ENCODE measurements at regions not wholly inside any gene's neighbourhood (a gene's known extent, or its start where the extent isn't known, plus 50 kb on each side); places are given as distances from the start of the nearest gene placed in this dataset.
"Not testable (repeated sequence)": the region's sequence is repeated elsewhere in the genome, so short reads cannot be mapped to it uniquely, and the experiment has no call there.

DNA sequence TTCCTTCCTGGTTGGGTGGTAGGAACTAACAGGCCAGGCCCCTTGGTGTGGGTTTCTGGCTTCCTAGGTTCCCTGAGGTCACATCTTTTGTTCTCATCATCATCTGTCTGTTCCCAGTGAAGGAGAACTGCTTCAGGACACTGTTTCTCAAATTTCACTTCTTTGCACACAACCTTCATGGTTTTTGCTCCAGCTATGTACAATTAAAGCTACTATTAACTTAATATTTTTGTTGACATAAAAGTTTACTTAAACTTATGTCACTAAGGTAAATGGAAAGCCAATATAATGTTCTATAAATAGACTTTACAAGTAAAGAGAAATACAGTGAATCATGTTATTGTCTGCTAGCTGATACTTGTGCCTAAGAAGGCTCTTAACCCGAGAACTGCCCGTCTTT lies 120.7 kb upstream of the KCNG1 start:
- DNase-seq (ENCODE audit: low spot score): no peak
- intact Hi-C loops (cut with DNase I): no loop called here

GRCh38 chr20:51142448-51142847 lies 119.5 kb upstream of the KCNG1 start:
- intact Hi-C loops (cut with DNase I): no loop called here
- DNase-seq (ENCODE audit: low spot score): no peak

DNA sequence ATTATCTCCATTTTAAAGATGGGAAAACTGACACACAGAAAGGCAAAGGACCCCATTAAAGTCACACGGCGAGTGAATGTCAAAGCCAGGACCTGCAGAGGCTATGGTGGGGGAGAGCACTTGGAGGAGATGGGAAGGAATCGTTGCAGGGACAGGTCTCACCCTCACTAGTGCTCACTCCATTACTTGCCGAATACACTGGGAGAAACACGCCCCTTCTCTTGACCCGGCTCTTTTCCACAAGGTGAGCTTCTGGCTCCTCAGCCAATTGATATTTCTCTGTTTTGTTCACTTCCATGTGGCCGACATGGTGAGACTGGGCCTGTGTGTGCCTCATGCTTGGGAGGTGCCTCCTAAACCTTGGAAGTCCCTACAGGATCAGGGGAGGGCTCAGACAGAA lies 117.8 kb upstream of the KCNG1 start:
- intact Hi-C loops (cut with DNase I): no loop called here
- DNase-seq (ENCODE audit: low spot score): no peak

DNA sequence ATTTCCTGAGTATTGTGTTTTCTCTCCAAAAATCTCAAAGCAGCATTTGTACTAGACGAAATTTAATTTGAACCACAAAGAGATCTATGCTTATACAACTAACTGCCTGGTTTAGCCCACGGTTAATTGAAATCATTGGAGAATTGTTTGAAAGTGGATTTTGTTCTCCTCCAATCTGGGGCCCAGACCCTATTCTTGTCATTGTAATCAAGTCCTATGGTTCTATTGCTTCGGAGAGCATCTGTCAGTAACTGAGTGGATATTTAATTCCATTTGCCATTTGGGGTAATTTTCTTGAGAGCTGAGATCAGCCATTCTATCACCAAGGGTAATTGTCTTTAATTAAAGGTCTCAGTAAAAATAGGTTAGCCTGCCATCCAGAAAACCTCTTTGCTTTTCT lies 117.0 kb upstream of the KCNG1 start:
- intact Hi-C loops (cut with DNase I): no loop called here

GRCh38 chr20:51138576-51138975 lies 115.7 kb upstream of the KCNG1 start:
- no peak for DNase-seq (ENCODE audit: low spot score)

More for the DNA sequence above, 117.0 kb upstream of the KCNG1 start:
- no peak for DNase-seq (ENCODE audit: low spot score)

GRCh38 chr20:51137461-51137860 lies 114.6 kb upstream of the KCNG1 start:
- no peak for DNase-seq (ENCODE audit: low spot score)
- intact Hi-C loops (cut with DNase I): no loop called here

More at GRCh38 chr20:51138576-51138975, 115.7 kb upstream of the KCNG1 start:
- intact Hi-C loops (cut with DNase I): no loop called here

DNA sequence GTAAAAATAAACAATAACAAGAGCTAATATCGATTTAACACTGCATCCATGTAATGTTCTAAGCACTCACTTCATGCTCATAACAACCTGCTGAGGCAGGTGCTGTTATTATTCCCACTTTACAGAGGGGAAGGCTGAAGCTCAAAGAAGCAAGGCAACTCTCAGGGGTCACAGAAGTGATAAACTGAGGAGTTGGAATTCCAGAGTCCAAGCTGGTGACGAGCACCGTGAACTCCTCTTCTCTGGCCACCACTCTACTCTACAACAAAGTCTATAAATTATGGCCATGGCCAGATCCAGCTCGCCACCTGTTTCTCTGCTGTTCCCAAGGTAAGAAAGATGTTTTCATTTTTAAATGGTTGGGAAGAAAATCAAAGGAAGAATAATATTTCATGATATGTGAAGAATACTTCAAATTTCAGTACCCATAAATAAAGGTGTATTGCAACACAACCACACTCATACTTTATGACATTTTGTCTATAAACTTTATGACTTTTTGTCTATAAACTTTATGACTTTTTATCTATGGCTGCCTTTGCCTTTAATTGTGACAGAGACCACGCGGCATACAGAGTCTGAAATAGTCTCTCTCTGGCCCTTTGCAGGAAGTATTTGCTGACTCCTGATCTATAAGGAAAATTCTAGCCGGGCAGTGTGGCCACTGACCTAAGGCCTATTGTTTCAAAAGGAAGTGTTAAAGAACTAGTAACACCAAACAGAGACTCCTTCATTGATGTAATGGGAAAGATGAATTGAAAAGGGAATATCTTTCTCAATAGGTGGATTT lies 113.2 kb upstream of the KCNG1 start:
- intact Hi-C loops (cut with DNase I): no loop called here
- DNase-seq (ENCODE audit: low spot score): no peak

- no peak for DNase-seq (ENCODE audit: low spot score)
- intact Hi-C loops (cut with DNase I): no loop called here
These were observed 111.5 kb upstream of the KCNG1 start for GRCh38 chr20:51134405-51134804.

GRCh38 chr20:51132279-51132678 lies 109.4 kb upstream of the KCNG1 start:
- intact Hi-C loops (cut with DNase I): no loop called here
- DNase-seq (ENCODE audit: low spot score): no peak

GRCh38 chr20:51131811-51132210 lies 108.9 kb upstream of the KCNG1 start:
- intact Hi-C loops (cut with DNase I): no loop called here
- no peak for DNase-seq (ENCODE audit: low spot score)

DNA sequence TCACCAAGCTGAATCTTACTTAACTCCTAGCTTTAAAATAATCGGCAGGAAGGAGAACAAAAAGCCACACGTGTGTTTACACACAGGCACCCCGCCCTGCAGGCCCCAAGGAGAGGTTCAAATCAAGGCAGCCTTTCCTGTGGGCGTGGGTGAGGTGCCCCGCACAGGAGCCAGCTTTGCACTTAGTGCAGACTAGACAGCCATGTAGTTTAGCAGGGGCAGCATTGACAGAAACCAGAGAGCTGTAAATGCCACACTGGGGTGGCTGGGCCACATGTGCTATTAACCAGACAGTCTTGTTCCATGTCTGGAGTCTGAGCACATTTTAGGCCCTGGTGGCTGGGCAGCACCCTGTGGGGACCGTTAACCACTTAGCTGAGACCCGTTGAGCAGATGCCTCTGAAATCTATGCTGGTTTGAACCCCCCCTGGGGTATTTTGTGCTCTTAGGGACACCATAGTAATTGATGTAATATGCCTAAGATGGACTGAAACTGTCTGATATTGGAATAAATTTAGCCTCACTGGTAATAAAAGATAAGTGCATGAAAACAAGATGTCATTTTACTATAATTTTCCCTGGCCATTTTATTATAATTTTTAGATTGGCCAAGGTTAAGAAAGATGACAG lies 106.4 kb upstream of the KCNG1 start:
- intact Hi-C loops (cut with DNase I): no loop called here
- no peak for DNase-seq (ENCODE audit: low spot score)

DNA sequence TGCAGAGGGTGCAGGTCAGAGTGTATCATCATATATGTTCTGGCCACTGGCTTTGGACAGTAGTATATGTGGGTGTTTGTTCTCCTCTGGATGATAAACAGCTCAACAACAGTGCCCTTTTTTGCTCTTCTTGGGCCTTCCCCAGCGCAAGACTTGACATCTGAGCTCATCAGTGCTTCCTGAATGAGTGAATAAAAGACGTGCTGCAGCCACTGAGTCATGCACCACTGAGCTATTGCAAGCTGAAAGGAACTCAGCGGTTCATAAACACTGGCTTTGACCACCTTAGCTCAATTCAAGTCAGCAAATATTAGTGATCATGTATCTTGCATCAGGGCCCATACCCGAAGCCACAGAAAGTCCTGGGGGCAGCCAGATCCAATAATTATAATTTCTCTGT lies 105.3 kb upstream of the KCNG1 start:
- intact Hi-C loops (cut with DNase I): no loop called here
- DNase-seq (ENCODE audit: low spot score): no peak

GRCh38 chr20:51127713-51128112 lies 104.8 kb upstream of the KCNG1 start:
- no peak for DNase-seq (ENCODE audit: low spot score)
- intact Hi-C loops (cut with DNase I): no loop called here

GRCh38 chr20:51126337-51126736 lies 103.4 kb upstream of the KCNG1 start:
- intact Hi-C loops (cut with DNase I): no loop called here

DNA sequence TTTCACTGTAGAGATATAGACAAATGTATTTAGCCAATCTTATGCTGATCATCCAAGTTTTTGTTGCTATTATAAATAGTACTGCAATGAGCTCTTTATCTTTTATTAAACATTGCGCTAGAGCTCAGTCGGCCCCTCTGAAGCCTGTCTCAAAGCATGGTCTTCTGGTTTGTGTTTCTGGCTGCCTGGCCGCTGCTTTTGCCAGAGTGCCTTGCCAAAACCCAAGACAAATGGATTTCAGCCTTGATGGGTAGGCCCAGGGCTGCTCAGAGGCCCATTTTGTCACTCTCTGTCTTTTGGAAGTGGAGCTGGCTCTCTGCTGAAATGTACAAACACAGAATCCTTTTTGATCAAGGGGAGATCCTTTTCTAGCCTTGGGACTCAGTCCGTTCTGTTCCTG lies 102.9 kb upstream of the KCNG1 start:
- intact Hi-C loops (cut with DNase I): no loop called here
- DNase-seq (ENCODE audit: low spot score): no peak

More at GRCh38 chr20:51126337-51126736, 103.4 kb upstream of the KCNG1 start:
- DNase-seq (ENCODE audit: low spot score): no peak

GRCh38 chr20:51125105-51125504 lies 102.2 kb upstream of the KCNG1 start:
- intact Hi-C loops (cut with DNase I): no loop called here
- no peak for DNase-seq (ENCODE audit: low spot score)

DNA sequence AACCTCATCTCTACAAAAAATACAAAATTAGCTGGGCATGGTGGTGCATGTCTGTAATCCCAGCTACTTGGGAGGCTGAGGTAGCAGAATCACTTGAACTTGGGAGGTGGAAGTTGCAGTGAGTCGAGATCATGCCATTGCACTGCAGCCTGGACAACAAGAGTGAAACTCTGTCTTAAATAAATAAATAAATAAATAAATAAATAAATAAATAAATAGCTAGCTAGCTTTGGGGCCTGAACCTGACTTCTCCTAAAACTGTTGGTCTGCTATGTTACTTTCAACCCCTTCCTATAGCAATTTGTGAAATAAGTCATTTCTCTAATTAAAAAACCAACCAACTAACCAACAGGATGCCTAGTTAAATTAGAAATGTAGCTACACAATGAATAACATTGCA lies 101.0 kb upstream of the KCNG1 start:
- intact Hi-C loops (cut with DNase I); DNase-seq (ENCODE audit: low spot score): not testable (repeated sequence)

GRCh38 chr20:51122931-51123658 lies 100.2 kb upstream of the KCNG1 start:
- intact Hi-C loops (cut with DNase I): no loop called here
- DNase-seq (ENCODE audit: low spot score): no peak

- no peak for DNase-seq (ENCODE audit: low spot score)
- intact Hi-C loops (cut with DNase I): no loop called here
These were observed 99.0 kb upstream of the KCNG1 start for GRCh38 chr20:51121901-51122412.

- no peak for DNase-seq (ENCODE audit: low spot score)
- intact Hi-C loops (cut with DNase I): no loop called here
These were observed 98.4 kb upstream of the KCNG1 start for GRCh38 chr20:51121272-51121671.

All from posterior vena cava (tissue), 2 donors.